Astrocyte of the cerebellum (primary cell): ENCODE measurements at regions not wholly inside any gene's neighbourhood (a gene's known extent, or its start where the extent isn't known, plus 50 kb on each side); places are given as distances from the start of the nearest gene placed in this dataset.

Experiments used
- DNase-seq: peaks from one replicate; pipeline ENCODE4 v3.0.0-alpha.2; 2011; ENCODE audit warnings: low read depth
- H3K4me3 ChIP-seq: 2 replicates; pipeline ENCODE4 v1.5.1; 2011; ENCODE audit warnings: mild to moderate bottlenecking, low read depth, low read length, moderate library complexity
- CTCF ChIP-seq: IDR thresholded peaks from 2 replicates; pipeline ENCODE4 v1.5.1; 2012; ENCODE audit warnings: low read length, low read depth, moderate library complexity, mild to moderate bottlenecking; ENCODE audit errors: missing control alignments
- in situ Hi-C: cut with HindIII; loops from 2 replicates; pipeline ENCODE4 v1.10.0; 2017; ENCODE audit warnings: low sequenced_read_pairs

GRCh38 chr22:23410411-23410810 lies 169.7 kb downstream of the IGLL1 start:
- in situ Hi-C loops, result no loop called here
- no peak for TF ChIP-seq CTCF
- H3K4me3 ChIP-seq, result no peak overlapping the region
- no peak for DNase-seq

GRCh38 chr22:23409976-23410375 lies 170.1 kb downstream of the IGLL1 start:
- no peak for DNase-seq
- in situ Hi-C loops, result no loop called here
- no peak for TF ChIP-seq CTCF

GRCh38 chr22:23408321-23408720 lies 171.8 kb downstream of the IGLL1 start:
- no peak for TF ChIP-seq CTCF
- H3K4me3 ChIP-seq, result no peak overlapping the region
- DNase-seq, result no peak
- in situ Hi-C loops, result no loop called here

More at GRCh38 chr22:23409976-23410375, 170.1 kb downstream of the IGLL1 start:
- no peak overlapping the region for H3K4me3 ChIP-seq

- TF ChIP-seq CTCF, result no peak
- H3K4me3 ChIP-seq, result no peak overlapping the region
- in situ Hi-C loops, result no loop called here
- DNase-seq, result no peak
These were observed 174.7 kb downstream of the IGLL1 start for GRCh38 chr22:23405366-23405851.

- in situ Hi-C loops, result no loop called here
- no peak overlapping the region for H3K4me3 ChIP-seq
- DNase-seq, result peak; percentile 15
- TF ChIP-seq CTCF, result no peak
These were observed 175.3 kb downstream of the IGLL1 start for GRCh38 chr22:23404689-23405365.

GRCh38 chr22:23403720-23404688 lies 176.1 kb downstream of the IGLL1 start:
- DNase-seq, result no peak
- in situ Hi-C loops, result no loop called here
- no peak for TF ChIP-seq CTCF
- H3K4me3 ChIP-seq, result no peak overlapping the region
